Right lobe of liver (tissue), 6 donors: ENCODE measurements at regions not wholly inside any gene's neighbourhood (a gene's known extent, or its start where the extent isn't known, plus 50 kb on each side); places are given as distances from the start of the nearest gene placed in this dataset.

Source experiments
- ATAC-seq, 4 donors: fragments of 200-7000 bp; cut with Tn5 transposase; one replicate each; pipeline ENCODE4 v1.9.1; 2020; ENCODE audit warnings: mild to moderate bottlenecking in 4 of 4, moderate library complexity in 4 of 4
- DNase-seq, 3 donors: peaks; one replicate each; pipeline ENCODE4 v3.0.0-alpha.2; 2020
- H3K27ac ChIP-seq, 3 donors: fragments of 200-600 bp; one replicate each; pipeline ENCODE4 v1.8.0; 2022
- H3K27me3 ChIP-seq, 2 donors: fragments of 200-600 bp; one replicate each; pipeline ENCODE4 v1.8.0; 2022
- H3K36me3 ChIP-seq, 4 donors: fragments of 200-600 bp; sonication (generic) in 1 of 4; one replicate each; pipeline versions ENCODE4 v1.5.1 to v1.8.0; 2017 to 2022; ENCODE audit warnings: control low read depth in 1 of 4
- H3K4me1 ChIP-seq, 4 donors: fragments of 200-600 bp; sonication (generic) in 1 of 4; one replicate each; pipeline versions ENCODE4 v1.5.1 to v1.8.0; 2017 to 2022; ENCODE audit warnings: control low read depth in 1 of 4
- H3K4me3 ChIP-seq, 3 donors: fragments of 200-600 bp; one replicate each; pipeline ENCODE4 v1.8.0; 2022
- H3K9me3 ChIP-seq, 4 donors: fragments of 200-600 bp; sonication (generic) in 1 of 4; one replicate each; pipeline versions ENCODE4 v1.5.1 to v1.8.0; 2017 to 2022; ENCODE audit warnings: control low read depth in 1 of 4
- POLR2A ChIP-seq: fragments of 450-650 bp; IDR thresholded peaks from one replicate; pipeline ENCODE4 v1.6.1; 2017; ENCODE audit warnings: antibody characterized with exemption, mild to moderate bottlenecking
- WGBS: methylation state at CpG from one replicate; pipeline ENCODE4 v1.1.6; 2018; ENCODE audit warnings: low coverage, low lambda C conversion rate; ENCODE audit not compliant: insufficient coverage; ENCODE audit errors: missing lambda C conversion rate; 5-methylcytosine and 5-hydroxymethylcytosine counted together
- intact Hi-C, 2 donors: fragments of 100-400 bp; cut with DNase I; formaldehyde crosslinking; loops; one replicate each; pipeline versions ENCODE4 v1.11.2 to v1.14.1; 2022
- TF ChIP-seq, protein P1 (sequence below), 4 donors: fragments of 200-600 bp in 3 of 4; fragments of 450-650 bp in 1 of 4; IDR thresholded peaks; one replicate each; pipeline versions ENCODE4 v1.5.1 to v1.8.0; 2016 to 2022; ENCODE audit warnings: antibody characterized with exemption in 4 of 4, mild to moderate bottlenecking in 2 of 4
- donor health status: DM: no; HTN: yes; CAD: no.
- donor health status: DM: no; HTN: no; CAD: no.
- donor health status: DM: no; HTN: no; CAD: no.
- donor health status: DM: no; HTN: yes; CAD: no.
- donor health status: DM: no; HTN: yes; CAD: no.

DNA sequence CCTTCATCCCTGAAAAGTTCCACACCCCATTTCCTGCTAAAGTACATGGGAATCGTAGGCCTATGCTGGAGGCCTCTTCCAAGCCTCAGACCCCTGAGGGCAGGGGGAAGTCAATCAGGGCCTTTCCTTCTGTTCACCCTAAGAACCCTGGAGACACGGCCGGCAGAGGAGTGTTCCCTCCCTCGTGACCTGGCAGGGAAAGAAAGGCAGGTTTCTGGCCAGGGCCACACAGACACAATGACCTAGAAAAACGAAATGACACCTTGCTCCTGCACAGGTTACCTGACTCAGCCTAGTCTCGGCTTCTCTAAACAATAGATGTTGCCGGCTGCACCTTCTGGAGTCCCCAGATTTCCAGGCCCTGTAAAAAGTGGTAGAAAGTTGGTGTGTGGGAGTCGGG, 60.6 kb upstream of the CADM1 start:
- WGBS, result 95% methylated on average over 3 of the region's 8 CpGs
- ATAC-seq (no peak), DNase-seq (no peak)
- Histone ChIP-seq H3K9me3 (no peaks in the 10 kb centered on the region), H3K36me3 (no peaks in the 10 kb centered on the region), H3K27me3 (no peaks in the 10 kb centered on the region), H3K4me1 (no peaks in the 10 kb centered on the region), H3K4me3 (no peak overlapping the region), H3K27ac (no peak overlapping the region)
- intact Hi-C loops, result no loop called here
- TF ChIP-seq, protein P1, sequence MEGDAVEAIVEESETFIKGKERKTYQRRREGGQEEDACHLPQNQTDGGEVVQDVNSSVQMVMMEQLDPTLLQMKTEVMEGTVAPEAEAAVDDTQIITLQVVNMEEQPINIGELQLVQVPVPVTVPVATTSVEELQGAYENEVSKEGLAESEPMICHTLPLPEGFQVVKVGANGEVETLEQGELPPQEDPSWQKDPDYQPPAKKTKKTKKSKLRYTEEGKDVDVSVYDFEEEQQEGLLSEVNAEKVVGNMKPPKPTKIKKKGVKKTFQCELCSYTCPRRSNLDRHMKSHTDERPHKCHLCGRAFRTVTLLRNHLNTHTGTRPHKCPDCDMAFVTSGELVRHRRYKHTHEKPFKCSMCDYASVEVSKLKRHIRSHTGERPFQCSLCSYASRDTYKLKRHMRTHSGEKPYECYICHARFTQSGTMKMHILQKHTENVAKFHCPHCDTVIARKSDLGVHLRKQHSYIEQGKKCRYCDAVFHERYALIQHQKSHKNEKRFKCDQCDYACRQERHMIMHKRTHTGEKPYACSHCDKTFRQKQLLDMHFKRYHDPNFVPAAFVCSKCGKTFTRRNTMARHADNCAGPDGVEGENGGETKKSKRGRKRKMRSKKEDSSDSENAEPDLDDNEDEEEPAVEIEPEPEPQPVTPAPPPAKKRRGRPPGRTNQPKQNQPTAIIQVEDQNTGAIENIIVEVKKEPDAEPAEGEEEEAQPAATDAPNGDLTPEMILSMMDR (IDR thresholded peaks at IDR 0.05), result no peak
- TF ChIP-seq POLR2A, result no peak

DNA sequence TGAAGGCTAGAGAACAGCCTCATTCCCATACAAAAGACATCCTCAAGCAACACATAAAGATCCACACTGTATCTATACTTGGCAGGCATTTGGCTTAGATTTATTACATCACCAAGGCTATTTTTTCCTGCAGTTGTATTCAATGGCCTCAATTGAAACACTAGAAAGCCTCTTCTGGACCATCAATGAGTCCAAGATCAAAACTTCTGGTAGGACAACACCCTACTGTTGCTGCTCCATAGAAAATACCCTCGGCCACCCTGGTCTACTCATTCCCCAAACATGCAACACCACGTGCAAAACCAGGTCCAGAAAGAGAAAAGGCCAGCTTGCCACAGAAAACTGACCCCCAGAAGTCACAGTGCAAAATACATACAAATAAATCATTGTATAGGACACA, 56.9 kb upstream of the CADM1 start:
- Histone ChIP-seq H3K4me3 (no peak overlapping the region), H3K36me3 (no peaks in the 10 kb centered on the region), H3K27ac (no peak overlapping the region), H3K4me1 (no peaks in the 10 kb centered on the region), H3K27me3 (no peaks in the 10 kb centered on the region), H3K9me3 (no peaks in the 10 kb centered on the region)
- 67% methylated on average over 2 of the region's 2 CpGs for WGBS
- TF ChIP-seq POLR2A, result no peak
- TF ChIP-seq, protein P1 (IDR thresholded peaks at IDR 0.05), result no peak
- intact Hi-C loops, result no loop called here
- ATAC-seq (no peak), DNase-seq (no peak)

DNA sequence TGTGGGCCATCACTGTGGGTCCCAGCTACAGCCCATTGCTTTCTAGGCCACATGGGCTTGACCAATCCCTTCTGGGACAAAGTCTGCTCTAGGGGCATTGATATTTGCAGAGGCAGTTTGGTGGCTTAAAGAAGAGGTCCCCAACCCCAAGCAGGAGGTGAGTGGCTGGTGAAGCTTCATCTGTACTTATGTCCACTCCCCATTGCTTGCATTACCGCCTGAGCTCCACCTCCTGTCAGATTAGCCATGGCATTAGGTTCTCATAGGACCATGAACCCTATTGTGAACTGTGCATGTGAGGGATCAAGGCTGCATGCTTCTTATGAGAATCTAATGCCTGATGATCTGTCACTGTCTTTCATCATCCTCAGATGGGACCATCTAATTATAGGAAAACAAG, 54.4 kb upstream of the CADM1 start:
- no CpG with 5 or more reads among the region's 1 CpG for WGBS
- intact Hi-C loops, result no loop called here
- TF ChIP-seq POLR2A, result no peak
- TF ChIP-seq, protein P1 (IDR thresholded peaks at IDR 0.05), result no peak
- DNase-seq (no peak), ATAC-seq (no peak)
- no peak overlapping the region for H3K4me3 ChIP-seq
- no peak overlapping the region for H3K27ac ChIP-seq
- H3K4me1 ChIP-seq, result no peaks in the 10 kb centered on the region
- H3K27me3 ChIP-seq, result no peaks in the 10 kb centered on the region
- H3K9me3 ChIP-seq, result no peaks in the 10 kb centered on the region
- no peaks in the 10 kb centered on the region for H3K36me3 ChIP-seq

DNA sequence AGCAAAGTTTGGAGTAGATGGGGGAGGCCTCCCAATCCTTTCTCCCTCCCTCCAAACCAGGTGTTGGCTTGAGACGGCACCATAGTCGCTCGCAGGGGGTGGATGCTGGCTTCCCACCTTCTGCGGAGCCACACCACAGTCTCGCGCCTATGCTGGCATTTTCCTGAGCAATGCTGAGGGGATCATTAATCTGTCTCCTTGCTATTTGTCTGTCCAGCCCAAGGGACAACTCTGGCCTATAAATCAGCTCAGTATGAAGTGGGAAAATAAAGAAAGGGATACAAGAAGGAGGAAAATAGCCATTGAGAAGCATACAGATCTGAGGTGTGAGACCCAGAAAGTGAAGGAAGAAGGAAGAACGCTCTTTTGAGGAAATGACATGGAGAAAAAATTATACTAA, 53.5 kb upstream of the CADM1 start:
- no peak for DNase-seq

More for the DNA sequence above, 53.5 kb upstream of the CADM1 start:
- TF ChIP-seq, protein P1 (IDR thresholded peaks at IDR 0.05), result no peak
- TF ChIP-seq POLR2A, result no peak
- intact Hi-C loops, result no loop called here
- ATAC-seq, result no peak
- H3K4me3 ChIP-seq, result no peak overlapping the region
- 65% methylated on average over 4 of the region's 7 CpGs for WGBS
- no peaks in the 10 kb centered on the region for H3K9me3 ChIP-seq
- no peak overlapping the region for H3K27ac ChIP-seq
- H3K4me1 ChIP-seq, result no peaks in the 10 kb centered on the region
- no peaks in the 10 kb centered on the region for H3K27me3 ChIP-seq
- no peaks in the 10 kb centered on the region for H3K36me3 ChIP-seq
